Esophagus muscularis mucosa (tissue), 4 donors: ENCODE measurements at regions not wholly inside any gene's neighbourhood (a gene's known extent, or its start where the extent isn't known, plus 50 kb on each side); places are given as distances from the start of the nearest gene placed in this dataset.

Source experiments
- DNase-seq: peaks from one replicate; pipeline ENCODE4 v3.0.0-alpha.2; 2017; ENCODE audit errors: extremely low spot score
- H3K27ac ChIP-seq, 4 donors: fragments of 200-600 bp; sonication (generic); replicated peaks in 1 of 4; 1 replicate in 3 of 4; 2 replicates in 1 of 4; pipeline ENCODE4 v1.5.1; 2016 to 2019; ENCODE audit warnings: mild to moderate bottlenecking in 1 of 4
- H3K27me3 ChIP-seq, 4 donors: fragments of 200-600 bp; sonication (generic); one replicate each; pipeline versions ENCODE4 v1.5.1 to v1.6.0; 2016 to 2019
- H3K36me3 ChIP-seq, 4 donors: fragments of 200-600 bp; sonication (generic); one replicate each; pipeline ENCODE4 v1.5.1; 2016 to 2019
- H3K4me1 ChIP-seq, 4 donors: fragments of 200-600 bp; sonication (generic); one replicate each; pipeline ENCODE4 v1.5.1; 2016 to 2019
- H3K4me3 ChIP-seq, 4 donors: fragments of 200-600 bp; sonication (generic); 1 replicate in 2 of 4; 2 replicates in 2 of 4; pipeline ENCODE4 v1.5.1; 2016 to 2019; ENCODE audit warnings: mild to moderate bottlenecking in 4 of 4, moderate library complexity in 1 of 4
- H3K9me3 ChIP-seq, 4 donors: fragments of 200-600 bp; sonication (generic); 1 replicate in 3 of 4; 2 replicates in 1 of 4; pipeline ENCODE4 v1.5.1; 2016 to 2019
- CTCF ChIP-seq, 3 experiments: fragments of 200-600 bp in 2 of 3; fragments of 450-650 bp in 1 of 3; sonication (generic) in 2 of 3; IDR thresholded peaks; one replicate each; pipeline ENCODE4 v1.5.1; 2017 to 2019; ENCODE audit warnings: antibody characterized with exemption in 3 of 3, mild to moderate bottlenecking in 2 of 3, moderate library complexity in 1 of 3
- EP300 ChIP-seq: sonication (generic); formaldehyde crosslinking; IDR thresholded peaks from one replicate; pipeline ENCODE4 v1.6.1; 2017; ENCODE audit warnings: antibody characterized with exemption
- POLR2A ChIP-seq: fragments of 450-650 bp; IDR thresholded peaks from one replicate; pipeline ENCODE4 v1.6.1; 2017; ENCODE audit warnings: antibody characterized with exemption, moderate library complexity, mild to moderate bottlenecking, low read depth
- POLR2AphosphoS5 ChIP-seq, 2 donors: sonication (generic); formaldehyde crosslinking; IDR thresholded peaks; one replicate each; pipeline ENCODE4 v1.6.1; 2017; ENCODE audit warnings: antibody characterized with exemption in 2 of 2
- WGBS: methylation state at CpG from one replicate; pipeline ENCODE4 v1.1.5; 2018; 5-methylcytosine and 5-hydroxymethylcytosine counted together
- intact Hi-C: fragments of 100-400 bp; cut with DNase I; formaldehyde crosslinking; loops from one replicate; pipeline ENCODE4 v1.15.1; 2023

- Histone ChIP-seq H3K4me1 (peaks cover 0 to 3% (median 0%) of the 10 kb centered on the region in 4 donors), H3K4me3 (no peak overlapping the region), H3K27me3 (peaks cover 0 to 44% (median 0%) of the 10 kb centered on the region in 4 donors), H3K36me3 (no peaks in the 10 kb centered on the region), H3K9me3 (no peaks in the 10 kb centered on the region), H3K27ac (no peak overlapping the region)
- WGBS: 69% methylated on average over 4 of the region's 13 CpGs
- intact Hi-C loops: no loop called here
- TF ChIP-seq CTCF (IDR thresholded peaks at IDR 0.05) (no peak), POLR2AphosphoS5 (IDR thresholded peaks at IDR 0.05) (no peak)
- DNase-seq: no peak
Observed at GRCh38 chr3:10596746-10597448, 91.5 kb upstream of the ATP2B2 start.

- Histone ChIP-seq H3K27ac (no peak overlapping the region), H3K27me3 (peaks cover 0 to 44% (median 0%) of the 10 kb centered on the region in 4 donors), H3K9me3 (no peaks in the 10 kb centered on the region), H3K4me1 (peaks cover 0 to 3% (median 0%) of the 10 kb centered on the region in 4 donors), H3K4me3 (no peak overlapping the region), H3K36me3 (no peaks in the 10 kb centered on the region)
- intact Hi-C loops: no loop called here
- no peak for DNase-seq
- WGBS: 73% methylated on average over 4 of the region's 4 CpGs
- TF ChIP-seq CTCF (IDR thresholded peaks at IDR 0.05) (no peak), EP300 (no peak)
Observed at GRCh38 chr3:10597733-10598132, 92.3 kb upstream of the ATP2B2 start.

- Histone ChIP-seq H3K27me3 (peaks cover 0 to 44% (median 0%) of the 10 kb centered on the region in 4 donors), H3K4me1 (peaks cover 0 to 3% (median 0%) of the 10 kb centered on the region in 4 donors), H3K27ac (no peak overlapping the region), H3K36me3 (no peaks in the 10 kb centered on the region), H3K9me3 (no peaks in the 10 kb centered on the region), H3K4me3 (no peak overlapping the region)
- intact Hi-C loops: no loop called here
- WGBS: 75% methylated on average over 5 of the region's 6 CpGs
- no peak for DNase-seq
- TF ChIP-seq CTCF (IDR thresholded peaks at IDR 0.05) (no peak), POLR2AphosphoS5 (IDR thresholded peaks at IDR 0.05) (no peak), EP300 (no peak), POLR2A (no peak)
Observed at GRCh38 chr3:10599017-10599416, 93.6 kb upstream of the ATP2B2 start.

GRCh38 chr3:10599444-10599843 lies 94.1 kb upstream of the ATP2B2 start:
- H3K4me1 ChIP-seq: peaks cover 0 to 3% (median 0%) of the 10 kb centered on the region in 4 donors
- 65% methylated on average over 8 of the region's 9 CpGs for WGBS
- H3K4me3 ChIP-seq: no peak overlapping the region
- peaks cover 0 to 44% (median 0%) of the 10 kb centered on the region in 4 donors for H3K27me3 ChIP-seq
- no peak for DNase-seq
- no peaks in the 10 kb centered on the region for H3K9me3 ChIP-seq
- intact Hi-C loops: no loop called here
- H3K27ac ChIP-seq: no peak overlapping the region
- no peaks in the 10 kb centered on the region for H3K36me3 ChIP-seq
- TF ChIP-seq POLR2AphosphoS5 (IDR thresholded peaks at IDR 0.05): no peak
- no peak for TF ChIP-seq POLR2A
- TF ChIP-seq EP300: no peak
- TF ChIP-seq CTCF (IDR thresholded peaks at IDR 0.05): no peak

GRCh38 chr3:10600296-10600714 lies 94.9 kb upstream of the ATP2B2 start:
- Histone ChIP-seq H3K27me3 (peaks cover 0 to 45% (median 0%) of the 10 kb centered on the region in 4 donors), H3K4me3 (no peak overlapping the region), H3K27ac (no peak overlapping the region), H3K36me3 (no peaks in the 10 kb centered on the region), H3K4me1 (peaks cover 0 to 3% (median 0%) of the 10 kb centered on the region in 4 donors), H3K9me3 (no peaks in the 10 kb centered on the region)
- intact Hi-C loops: no loop called here
- no peak for DNase-seq
- 41% methylated on average over 8 of the region's 8 CpGs for WGBS
- TF ChIP-seq POLR2AphosphoS5 (IDR thresholded peaks at IDR 0.05) (no peak), POLR2A (no peak), EP300 (no peak), CTCF (IDR thresholded peaks at IDR 0.05) (no peak)
